DOHH2 (cell line): ENCODE measurements at regions not wholly inside any gene's neighbourhood (a gene's known extent, or its start where the extent isn't known, plus 50 kb on each side); places are given as distances from the start of the nearest gene placed in this dataset.

Experiments
- CTCF ChIP-seq: fragments of 200-600 bp; sonication (generic); IDR thresholded peaks from one replicate; pipeline ENCODE4 v1.5.1; 2014; ENCODE audit warnings: antibody characterized with exemption, mild to moderate bottlenecking, low read depth, low read length; ENCODE audit not compliant: poor library complexity, severe bottlenecking
- EZH2phosphoT487 ChIP-seq: fragments of 200-600 bp; sonication (generic); IDR thresholded peaks from 2 replicates; pipeline ENCODE4 v1.6.1; 2017; ENCODE audit warnings: borderline replicate concordance, mild to moderate bottlenecking, antibody characterized with exemption, low read length, moderate library complexity, mixed read lengths

- TF ChIP-seq CTCF (no peak), EZH2phosphoT487 (no peak)
These were observed 626.0 kb downstream of the KCTD8 start for GRCh38 chr4:43822621-43823020.
